Gastrocnemius medialis (tissue), 4 donors: ENCODE measurements at regions not wholly inside any gene's neighbourhood (a gene's known extent, or its start where the extent isn't known, plus 50 kb on each side); places are given as distances from the start of the nearest gene placed in this dataset.

Source experiments
- POLR2A ChIP-seq, 2 donors: fragments of 450-650 bp; IDR thresholded peaks; one replicate each; pipeline ENCODE4 v1.6.1; 2017; ENCODE audit warnings: antibody characterized with exemption in 2 of 2, mild to moderate bottlenecking in 2 of 2, moderate library complexity in 2 of 2
- TF ChIP-seq, protein P1 (sequence below), 5 experiments: fragments of 450-650 bp in 3 of 5; fragments of 200-600 bp in 2 of 5; sonication (generic) in 2 of 5; IDR thresholded peaks in 4 of 5; conservative IDR thresholded peaks in 1 of 5; 1 replicate in 4 of 5; 2 replicates in 1 of 5; pipeline ENCODE4 v1.5.1; 2016 to 2019; ENCODE audit warnings: antibody characterized with exemption in 5 of 5, mild to moderate bottlenecking in 3 of 5, moderate library complexity in 3 of 5

- TF ChIP-seq, protein P1, sequence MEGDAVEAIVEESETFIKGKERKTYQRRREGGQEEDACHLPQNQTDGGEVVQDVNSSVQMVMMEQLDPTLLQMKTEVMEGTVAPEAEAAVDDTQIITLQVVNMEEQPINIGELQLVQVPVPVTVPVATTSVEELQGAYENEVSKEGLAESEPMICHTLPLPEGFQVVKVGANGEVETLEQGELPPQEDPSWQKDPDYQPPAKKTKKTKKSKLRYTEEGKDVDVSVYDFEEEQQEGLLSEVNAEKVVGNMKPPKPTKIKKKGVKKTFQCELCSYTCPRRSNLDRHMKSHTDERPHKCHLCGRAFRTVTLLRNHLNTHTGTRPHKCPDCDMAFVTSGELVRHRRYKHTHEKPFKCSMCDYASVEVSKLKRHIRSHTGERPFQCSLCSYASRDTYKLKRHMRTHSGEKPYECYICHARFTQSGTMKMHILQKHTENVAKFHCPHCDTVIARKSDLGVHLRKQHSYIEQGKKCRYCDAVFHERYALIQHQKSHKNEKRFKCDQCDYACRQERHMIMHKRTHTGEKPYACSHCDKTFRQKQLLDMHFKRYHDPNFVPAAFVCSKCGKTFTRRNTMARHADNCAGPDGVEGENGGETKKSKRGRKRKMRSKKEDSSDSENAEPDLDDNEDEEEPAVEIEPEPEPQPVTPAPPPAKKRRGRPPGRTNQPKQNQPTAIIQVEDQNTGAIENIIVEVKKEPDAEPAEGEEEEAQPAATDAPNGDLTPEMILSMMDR (IDR thresholded peaks at IDR 0.05 in 4 of 5, conservative IDR thresholded peaks at IDR 0.05 in 1 of 5), result no peak
- no peak for TF ChIP-seq POLR2A (IDR thresholded peaks at IDR 0.05)
Measured at GRCh38 chr6:4488389-4488788, 287.8 kb upstream of the CDYL start.
